ENCODE measurements at regions not wholly inside any gene's neighbourhood (a gene's known extent, or its start where the extent isn't known, plus 50 kb on each side); places are given as distances from the start of the nearest gene placed in this dataset.
"Not testable (repeated sequence)": the region's sequence is repeated elsewhere in the genome, so short reads cannot be mapped to it uniquely, and the experiment has no call there.

DNA sequence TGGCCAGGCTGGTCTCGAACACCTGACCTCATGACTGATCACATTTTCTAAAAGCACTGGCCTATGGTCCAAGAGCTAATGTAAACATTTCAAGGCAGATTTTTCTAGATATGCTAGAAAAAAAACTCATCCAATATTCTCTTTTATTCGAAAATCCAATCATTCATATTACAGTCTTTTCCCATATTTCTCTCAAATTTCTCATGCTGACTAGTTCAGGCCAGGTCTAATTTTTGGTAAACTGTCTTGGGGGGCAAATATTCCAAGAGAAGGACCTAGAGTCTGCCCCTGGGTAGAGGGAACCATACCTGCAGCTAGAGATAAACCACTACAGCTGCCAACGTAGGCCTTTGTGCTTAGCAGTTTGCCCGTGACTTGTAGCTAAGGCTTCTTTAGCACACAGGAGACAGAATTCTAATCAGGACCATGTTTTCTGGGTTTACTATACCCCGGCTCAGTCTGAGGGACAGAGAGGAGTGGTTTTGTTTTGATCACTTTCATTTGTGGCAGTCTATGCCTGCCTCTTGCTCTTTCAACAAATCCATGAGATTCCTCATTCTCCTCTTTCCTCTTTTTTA lies 71.8 kb upstream of the CITED2 start:
- DNase-seq (ENCODE audit: low read depth) = no peak

DNA sequence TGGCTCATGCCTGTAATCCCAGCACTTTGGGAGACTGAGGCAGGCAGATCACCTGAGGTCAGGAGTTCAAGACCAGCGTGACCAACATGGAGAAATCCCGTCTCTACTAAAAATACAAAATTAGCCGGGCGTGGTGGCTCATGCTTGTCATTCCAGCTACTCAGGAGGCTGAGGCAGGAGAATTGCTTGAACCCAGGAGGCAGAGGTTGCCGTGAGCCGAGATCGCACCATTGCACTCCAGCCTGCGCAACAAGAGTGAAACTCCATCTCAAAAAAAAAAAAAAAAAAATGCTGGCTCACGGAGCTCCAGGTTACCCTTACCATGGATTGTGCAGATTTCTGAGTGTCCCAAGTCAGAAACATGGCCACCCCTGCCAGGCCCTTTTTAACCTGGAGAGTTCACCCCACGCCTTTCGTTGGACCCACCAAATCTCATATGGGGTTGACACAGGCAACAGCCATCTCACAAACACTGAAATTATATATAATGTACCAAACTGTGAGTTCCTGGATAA lies 69.9 kb upstream of the CITED2 start:
- not testable (repeated sequence) for DNase-seq (ENCODE audit: low read depth)

DNA sequence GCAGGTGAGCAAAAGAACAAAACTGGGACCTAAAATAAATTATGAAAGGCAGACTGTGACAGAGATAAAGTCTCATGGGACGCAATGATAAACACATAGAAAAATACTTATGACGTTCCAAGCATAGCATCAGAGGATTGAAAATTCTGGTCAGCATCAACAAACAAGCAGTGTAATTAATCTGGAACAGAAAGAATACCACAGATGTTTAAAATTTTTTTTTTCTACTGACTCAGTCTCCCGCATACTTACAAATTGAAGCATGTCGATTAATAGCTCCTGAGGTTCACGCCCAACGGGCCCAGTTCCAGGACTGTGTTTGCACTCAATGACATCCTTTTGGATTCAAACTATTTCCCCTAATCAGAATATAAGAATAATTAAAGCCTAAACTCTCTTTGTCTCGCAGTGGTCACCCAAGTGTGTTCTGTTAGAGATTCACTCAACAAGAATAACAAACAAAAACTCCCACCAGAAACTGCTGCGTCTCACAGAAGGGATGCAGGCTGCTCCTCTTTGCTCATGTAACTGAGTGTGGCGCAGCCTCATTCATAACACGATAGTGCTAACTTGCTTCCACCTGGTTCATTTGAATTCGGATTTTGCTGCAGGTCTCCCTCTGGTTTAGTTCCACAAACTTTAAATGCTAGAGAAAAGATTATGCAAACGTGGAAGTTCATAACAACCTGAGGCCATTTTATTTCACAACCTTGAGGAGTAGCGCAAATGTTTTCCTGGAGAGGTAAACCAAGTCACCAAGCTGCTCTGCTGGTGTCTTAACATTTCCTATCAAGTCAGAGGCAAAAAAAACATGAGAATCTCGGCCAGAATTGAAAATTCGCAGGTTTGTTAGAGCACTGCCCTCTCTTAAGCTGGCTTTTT lies 69.0 kb upstream of the CITED2 start:
- no peak for DNase-seq (ENCODE audit: low read depth)

DNA sequence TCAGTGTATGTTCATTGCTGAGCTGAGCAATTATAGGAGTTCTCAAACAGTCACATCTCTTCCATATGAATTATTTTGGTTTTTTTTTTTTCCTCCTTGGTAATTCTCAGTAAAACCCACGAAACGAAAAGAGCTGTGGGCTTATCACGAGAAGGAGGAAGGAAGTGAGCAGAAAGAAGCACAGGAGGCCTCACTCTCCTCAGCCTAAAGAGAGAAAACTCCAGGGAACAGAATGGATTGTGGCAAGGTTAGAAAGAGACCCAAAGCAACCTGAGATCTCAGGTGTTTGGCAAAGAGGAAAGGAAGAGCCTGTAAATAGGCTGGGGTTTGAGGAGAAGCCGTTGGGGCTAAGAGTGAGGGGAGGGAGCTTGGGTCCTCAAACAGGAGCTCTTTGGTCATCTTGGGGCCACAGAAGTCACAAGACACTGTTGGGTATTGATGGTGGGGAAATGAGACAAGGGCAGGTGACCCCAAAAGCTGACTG lies 67.8 kb upstream of the CITED2 start:
- no peak for DNase-seq (ENCODE audit: low read depth)

DNA sequence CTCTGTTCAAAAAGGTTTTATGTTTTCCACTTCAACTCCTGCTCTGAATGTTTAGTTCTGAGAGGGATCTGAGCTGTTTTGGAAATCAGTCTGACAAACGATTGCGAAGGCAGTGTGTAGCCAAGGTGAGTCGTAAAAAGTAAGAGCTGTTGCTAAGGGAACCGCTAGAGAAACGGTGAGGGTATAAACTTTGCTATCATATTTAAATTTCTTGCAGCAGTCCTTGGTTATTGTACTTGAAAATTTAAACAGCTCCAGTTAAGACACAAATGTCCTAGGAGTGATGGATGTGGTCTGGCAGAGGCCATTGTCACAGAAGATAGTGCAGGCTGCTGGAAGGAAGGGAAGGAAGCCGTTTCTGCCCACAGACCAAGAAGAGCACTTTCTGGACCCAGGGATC lies 64.9 kb upstream of the CITED2 start:
- no peak for DNase-seq (ENCODE audit: low read depth)

DNA sequence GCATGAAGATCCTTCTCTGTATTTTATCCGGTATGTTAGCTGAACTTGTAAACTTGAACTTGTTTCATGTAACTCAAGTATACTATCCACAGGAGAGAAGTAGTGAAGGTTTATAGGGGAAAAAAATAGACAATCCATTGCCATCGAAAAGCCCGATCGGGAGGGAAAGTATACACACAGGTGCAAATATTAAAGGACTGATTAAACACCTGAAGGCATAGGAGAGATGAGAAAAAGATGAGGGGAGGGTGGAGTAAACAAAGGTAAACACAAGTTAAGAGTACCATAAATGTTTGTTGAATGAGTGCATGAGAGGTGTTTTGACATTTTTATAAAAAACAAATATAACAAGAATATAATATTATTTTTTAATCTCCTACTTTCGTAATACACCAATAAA lies 64.3 kb upstream of the CITED2 start:
- no peak for DNase-seq (ENCODE audit: low read depth)

DNA sequence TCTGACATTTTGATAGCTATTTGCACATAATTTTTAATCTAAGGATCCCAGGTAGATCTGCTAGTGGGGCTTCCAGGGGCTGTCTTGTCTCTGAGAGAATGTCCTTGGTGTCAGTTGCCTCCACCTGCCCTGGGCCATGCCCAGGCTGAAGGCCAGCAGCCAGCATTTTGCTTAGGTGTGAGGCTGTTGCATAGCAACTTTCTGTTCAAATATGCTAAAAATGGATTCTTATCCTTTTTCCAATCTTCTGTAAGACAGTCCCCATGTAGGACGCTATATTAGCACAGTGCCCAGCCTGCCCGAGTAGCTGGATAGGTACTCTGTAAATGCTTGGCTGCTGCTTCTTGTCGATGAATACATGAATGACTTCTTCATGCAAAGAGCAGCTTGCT lies 62.5 kb upstream of the CITED2 start:
- no peak for DNase-seq (ENCODE audit: low read depth)

DNA sequence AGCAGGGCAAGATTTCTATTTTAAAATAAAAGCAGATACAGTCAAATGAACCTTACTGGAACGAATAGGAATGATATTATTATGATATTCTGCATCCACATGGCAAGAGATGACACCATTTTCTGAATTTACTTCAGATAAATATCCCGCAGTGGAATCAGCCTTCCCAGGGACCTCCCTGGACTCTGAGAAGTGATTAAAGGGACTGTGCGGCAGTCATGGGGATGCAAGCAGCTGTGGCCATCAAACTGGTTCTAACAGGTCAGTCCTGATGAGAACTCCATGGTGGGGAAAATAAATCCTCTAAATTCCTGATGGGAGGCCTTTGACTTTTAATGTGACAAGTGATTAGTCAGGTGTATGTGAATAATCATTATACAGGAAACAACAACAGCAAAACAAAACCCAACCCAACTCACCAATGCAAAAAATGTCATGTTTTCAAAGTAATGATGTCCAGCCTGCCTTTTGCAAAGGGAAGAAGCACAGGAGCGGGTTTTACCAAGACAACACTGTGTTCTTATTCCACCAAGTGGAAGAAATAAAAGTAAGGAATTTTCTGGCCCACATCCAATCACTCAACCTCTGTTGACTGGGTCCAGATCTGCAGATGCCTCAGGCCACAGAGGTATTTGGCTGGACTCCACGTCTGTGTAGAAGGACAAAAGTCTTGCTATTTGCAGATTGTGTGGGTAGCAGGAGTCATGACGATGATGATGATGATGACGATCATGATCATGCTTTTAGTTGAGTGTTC lies 61.9 kb upstream of the CITED2 start:
- DNase-seq (ENCODE audit: low read depth) = no peak

DNA sequence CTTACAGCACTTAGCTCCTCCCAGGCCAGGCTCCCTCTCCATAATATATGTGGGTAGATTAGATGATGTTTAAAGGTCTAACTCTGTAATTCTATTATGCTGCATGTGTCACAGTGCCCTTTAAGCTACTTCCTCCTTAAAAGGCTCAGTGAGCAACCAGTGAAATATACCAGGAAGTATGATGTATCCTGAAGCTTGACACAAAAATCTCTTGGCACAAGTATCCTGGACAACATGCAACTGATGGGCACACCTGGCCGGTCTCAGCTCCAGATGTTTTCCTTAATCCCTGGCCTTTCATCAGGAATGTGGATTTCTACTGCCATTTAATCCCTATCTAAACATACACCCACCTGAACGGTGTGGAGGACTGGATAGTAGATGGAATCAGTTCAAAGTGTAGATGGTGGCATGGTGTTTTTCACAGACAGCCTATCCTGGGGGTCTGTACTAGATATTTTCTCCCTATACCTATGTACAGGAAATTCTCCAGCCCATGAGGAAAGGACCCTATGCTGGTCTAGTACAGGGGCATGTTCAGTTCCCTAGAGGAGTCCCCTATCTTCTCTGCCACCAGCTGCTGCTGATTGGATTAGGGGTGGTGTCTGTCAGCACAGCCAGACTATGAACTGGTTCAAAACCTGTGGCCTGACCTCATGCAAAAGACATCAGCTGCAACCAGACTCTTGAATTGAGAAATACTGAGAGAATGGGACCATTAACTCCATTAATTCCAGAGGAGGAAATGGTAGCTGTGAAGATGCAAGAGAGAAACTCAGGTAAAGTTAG lies 59.4 kb upstream of the CITED2 start:
- DNase-seq (ENCODE audit: low read depth) = no peak

DNA sequence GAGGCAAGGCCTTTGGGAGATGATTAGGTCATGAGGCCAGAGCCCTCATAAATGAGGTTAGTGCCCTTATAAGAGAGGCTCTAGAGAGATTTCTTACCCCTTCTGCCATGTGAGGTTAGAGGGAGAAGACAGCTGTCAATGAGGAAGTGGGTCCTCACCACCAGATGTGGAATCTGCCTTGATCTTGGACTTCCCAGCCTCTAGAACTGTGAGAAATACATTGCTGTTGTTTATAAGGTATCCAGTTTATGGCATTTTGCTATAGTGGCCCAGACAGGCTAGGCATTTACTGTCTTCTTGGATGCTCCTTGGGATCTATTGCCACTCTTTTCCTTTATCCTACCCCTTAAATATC lies 57.1 kb upstream of the CITED2 start:
- DNase-seq (ENCODE audit: low read depth) = no peak

DNA sequence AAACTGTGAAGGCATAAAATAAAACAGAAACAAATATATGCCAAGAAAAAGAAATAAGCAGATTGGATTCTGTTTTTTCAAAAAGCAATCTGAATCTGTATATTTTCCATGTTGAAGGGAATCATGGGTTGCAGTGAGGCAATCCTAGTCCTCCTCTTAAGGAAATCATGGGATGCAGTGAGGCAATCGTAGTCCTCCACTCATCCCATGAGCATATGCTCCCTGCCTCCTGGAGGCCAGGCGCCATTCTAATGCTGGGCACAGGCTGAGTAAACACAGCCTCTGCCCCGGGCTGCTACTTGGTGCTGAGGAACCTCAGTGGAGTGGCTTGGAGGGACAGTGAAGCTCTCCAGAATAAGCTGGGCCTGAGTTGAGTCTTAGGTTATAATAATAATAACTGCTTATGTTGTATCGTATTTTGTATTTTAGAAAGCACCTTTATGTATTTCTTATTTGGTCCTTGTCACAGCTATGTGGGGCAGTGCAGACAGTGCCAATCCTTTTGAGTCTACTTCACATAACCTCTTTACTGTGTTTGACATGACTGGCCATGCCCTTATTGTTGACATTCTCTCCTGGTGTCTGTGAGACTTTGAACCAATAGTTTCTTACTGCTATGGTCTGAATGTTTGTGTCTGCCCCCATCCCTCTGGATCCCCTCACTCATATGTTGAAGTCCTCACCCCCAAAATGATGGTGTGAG lies 56.6 kb upstream of the CITED2 start:
- DNase-seq (ENCODE audit: low read depth) = no peak

DNA sequence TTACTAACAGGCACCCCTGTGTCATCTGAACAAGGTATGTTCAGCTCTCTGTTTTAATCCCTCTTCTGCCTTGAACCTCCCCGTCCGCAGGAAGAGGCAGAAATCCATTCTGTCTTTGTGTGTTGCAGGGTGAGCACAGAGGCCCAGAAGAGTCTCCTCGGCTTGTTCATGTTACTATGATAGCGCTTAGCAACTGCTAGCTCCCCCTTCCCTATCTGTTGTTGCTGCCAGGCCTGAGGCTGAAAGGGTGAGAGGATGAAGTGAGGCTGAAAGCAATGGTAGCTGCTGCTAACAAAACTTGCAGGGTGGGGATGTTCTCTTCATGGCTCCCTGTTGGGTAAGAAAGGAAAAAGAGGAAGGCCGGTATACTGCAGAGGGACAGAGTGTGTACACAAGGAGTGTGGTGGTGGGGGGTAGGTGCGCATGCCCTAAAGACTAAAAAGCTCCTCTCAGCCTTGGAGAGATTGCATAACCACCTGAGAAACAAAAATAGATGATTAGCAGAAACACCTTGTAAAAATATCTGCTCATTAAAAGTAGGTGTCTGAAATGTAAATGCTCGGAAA lies 55.2 kb upstream of the CITED2 start:
- no peak for DNase-seq (ENCODE audit: low read depth)

DNA sequence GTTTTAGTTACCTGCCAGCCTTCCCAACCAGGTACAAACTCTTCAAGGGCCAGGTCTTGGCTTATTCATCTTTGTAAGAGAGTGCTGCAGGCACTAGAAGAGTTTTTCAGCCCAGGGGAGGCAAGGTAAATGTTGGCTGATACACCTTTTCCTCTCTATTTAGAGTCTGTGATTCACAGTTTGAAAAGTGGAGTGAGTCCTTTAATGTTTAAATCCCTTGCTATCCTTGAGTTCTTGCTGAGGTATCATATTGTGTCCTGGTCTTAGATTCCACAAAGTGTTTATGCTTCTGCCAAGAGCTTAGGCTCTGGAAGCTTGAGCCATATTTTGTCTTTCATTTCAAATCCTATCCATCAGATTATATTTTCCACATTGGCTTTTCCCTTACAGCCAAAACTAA lies 52.8 kb upstream of the CITED2 start:
- no peak for DNase-seq (ENCODE audit: low read depth)

DNA sequence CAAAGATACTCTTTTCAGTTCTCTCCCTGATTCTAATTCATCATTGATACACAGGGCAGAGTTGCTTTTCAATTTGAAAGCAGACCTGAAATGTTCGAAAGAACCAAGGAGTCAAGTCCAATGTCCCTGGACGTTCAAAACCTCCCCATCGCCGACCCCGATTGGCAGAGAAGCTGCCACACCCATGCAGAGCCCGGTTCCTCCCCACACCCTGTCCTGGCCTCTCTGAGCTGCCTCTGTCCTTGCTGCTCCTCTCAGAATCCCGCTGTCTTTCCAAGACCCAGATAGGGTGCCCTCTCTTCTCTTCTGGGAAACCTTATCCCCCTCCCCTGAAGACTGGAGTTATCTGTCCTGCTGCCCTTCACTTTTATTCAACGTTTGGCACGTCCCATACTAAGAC lies 52.3 kb upstream of the CITED2 start:
- DNase-seq (ENCODE audit: low read depth) = no peak

DNA sequence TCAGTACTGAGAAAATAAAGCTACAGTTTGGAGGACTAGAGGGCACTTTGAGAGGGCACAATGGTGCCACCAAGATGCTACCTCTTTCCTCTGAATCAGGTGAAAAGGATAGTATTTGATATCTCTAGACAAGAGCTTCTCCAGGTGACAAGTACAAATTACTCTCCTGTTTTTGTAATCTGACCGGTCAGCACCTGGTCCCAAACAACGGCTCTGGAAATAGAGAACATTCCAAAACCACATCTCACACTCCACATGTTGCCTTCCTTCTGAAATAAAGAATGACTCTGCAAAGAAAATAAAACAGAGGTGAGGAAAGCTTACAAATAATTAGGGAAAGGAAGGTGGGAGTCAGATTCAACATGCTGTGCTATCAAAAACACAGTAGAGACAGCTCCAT lies 51.3 kb upstream of the CITED2 start:
- no peak for DNase-seq (ENCODE audit: low read depth)

DNA sequence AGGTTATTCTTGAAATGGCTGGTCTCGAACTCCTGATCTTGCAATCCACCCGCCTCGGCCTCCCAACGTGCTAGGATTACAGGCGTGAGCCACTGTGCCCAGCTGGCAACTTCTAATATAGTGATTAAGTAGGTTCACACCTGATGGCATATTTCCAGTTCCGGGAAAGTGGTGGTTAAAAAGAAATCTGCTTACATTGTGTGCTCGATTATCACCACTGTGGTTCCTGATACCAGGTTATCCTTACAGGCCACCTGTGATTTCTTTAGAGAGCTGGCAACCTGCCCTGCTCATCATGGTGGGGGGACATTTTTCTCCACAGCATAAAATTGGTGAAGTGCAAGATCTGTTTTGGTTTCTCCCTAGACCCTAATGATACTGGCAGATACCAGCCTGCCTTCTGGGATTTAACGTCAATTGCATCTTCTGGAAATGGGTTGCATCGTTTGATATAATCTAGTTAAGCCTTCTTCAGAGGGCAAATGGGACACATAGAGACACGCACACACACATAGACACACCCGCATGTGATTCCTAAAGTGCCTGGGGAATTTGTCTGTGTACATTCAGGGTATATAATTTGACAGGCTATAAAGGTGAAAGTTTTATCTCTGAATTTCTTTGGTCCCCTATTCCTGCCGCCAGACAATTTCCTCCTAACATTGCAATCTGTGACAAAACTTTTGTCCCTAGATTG lies 49.7 kb upstream of the CITED2 start:
- DNase-seq (ENCODE audit: low read depth) = no peak

All from forelimb muscle (tissue), 1 donor.